ENCODE measurements at regions not wholly inside any gene's neighbourhood (a gene's known extent, or its start where the extent isn't known, plus 50 kb on each side); places are given as distances from the start of the nearest gene placed in this dataset.

DNA sequence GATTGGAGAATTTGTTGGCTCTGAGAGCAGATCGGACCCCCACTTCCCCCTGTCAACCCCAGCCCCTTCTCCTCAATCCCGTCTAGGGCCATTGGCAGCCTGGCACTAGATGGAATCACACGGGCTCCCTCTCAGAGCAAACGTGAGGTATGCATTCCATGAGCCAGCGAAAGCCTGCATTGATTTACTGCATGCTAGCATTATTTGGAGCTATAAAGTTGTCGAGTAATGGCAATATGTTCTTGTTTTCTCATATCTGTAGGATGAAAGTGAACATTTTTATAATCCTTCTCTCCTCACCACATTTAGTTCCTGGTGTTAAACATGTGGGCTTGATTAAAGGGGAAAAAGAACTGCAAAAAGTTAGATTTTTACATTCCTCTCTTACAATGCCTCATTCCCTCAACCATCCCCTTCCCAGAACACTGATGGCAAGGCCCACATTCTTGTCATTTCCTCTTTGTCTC is 159.2 kb downstream of the SPRY1 start:
- no peak overlapping the region for H3K4me3 ChIP-seq (ENCODE audit: low read depth, low read length)
- DNase-seq (ENCODE audit: low read depth), result no peak
- TF ChIP-seq, protein P1, sequence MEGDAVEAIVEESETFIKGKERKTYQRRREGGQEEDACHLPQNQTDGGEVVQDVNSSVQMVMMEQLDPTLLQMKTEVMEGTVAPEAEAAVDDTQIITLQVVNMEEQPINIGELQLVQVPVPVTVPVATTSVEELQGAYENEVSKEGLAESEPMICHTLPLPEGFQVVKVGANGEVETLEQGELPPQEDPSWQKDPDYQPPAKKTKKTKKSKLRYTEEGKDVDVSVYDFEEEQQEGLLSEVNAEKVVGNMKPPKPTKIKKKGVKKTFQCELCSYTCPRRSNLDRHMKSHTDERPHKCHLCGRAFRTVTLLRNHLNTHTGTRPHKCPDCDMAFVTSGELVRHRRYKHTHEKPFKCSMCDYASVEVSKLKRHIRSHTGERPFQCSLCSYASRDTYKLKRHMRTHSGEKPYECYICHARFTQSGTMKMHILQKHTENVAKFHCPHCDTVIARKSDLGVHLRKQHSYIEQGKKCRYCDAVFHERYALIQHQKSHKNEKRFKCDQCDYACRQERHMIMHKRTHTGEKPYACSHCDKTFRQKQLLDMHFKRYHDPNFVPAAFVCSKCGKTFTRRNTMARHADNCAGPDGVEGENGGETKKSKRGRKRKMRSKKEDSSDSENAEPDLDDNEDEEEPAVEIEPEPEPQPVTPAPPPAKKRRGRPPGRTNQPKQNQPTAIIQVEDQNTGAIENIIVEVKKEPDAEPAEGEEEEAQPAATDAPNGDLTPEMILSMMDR (IDR thresholded peaks at IDR 0.05; ENCODE audit: insufficient read depth, low read depth, low read length, missing control alignments), result no peak

DNA sequence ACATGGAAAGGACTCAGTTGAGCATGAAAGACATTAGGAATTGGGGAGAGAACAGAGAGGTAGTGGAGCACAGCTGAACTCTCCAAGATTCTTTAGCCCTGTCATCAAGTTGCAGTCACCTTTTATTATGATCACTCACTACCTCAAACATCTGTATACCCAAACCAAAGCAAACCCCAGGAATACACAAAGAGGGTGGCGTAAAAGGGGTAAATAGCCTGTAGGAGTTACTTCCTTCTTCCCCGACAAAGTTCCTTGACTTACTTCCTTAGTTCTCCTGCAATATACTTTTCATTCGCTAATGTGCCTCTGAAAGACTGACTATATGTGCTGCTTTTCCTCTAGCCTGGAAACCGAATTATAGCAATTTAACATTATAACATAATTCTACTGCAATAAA is 159.9 kb downstream of the SPRY1 start:
- no peak overlapping the region for H3K4me3 ChIP-seq (ENCODE audit: low read depth, low read length)
- DNase-seq (ENCODE audit: low read depth), result no peak
- TF ChIP-seq, protein P1 (IDR thresholded peaks at IDR 0.05; ENCODE audit: insufficient read depth, low read depth, low read length, missing control alignments), result no peak

DNA sequence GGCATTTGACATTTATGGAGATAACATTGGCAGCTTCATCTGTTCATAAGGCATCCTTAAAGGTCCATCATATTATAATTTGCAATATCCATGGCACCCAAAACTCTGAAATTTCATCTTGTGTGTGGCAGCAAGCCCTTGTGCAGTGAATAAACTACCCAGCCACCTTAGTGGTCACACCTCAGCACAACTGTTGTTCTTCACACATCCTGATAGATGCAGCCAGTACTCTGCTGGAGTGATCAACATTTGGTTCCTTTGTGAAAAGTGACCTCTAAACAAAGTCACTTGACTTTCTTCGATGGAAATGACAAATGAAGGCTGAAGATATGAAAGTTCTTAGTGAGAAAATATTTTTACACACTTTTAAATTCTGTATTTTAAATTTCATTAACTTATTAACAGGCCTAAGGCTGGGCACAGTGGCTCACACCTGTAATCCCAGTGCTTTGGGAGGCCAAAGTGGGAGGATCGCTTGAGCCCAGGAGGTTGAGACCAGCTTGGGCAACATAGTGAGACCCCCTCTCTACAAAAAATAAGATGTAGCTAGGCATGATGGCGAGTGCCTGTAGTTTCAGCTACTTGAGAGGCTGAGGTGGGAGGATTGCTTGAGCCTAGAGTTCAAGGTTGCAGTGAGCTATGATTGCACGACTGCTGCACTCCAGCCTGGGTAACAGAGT is 161.4 kb downstream of the SPRY1 start:
- no peak for DNase-seq (ENCODE audit: low read depth)
- no peak overlapping the region for H3K4me3 ChIP-seq (ENCODE audit: low read depth, low read length)
- TF ChIP-seq, protein P1 (IDR thresholded peaks at IDR 0.05; ENCODE audit: insufficient read depth, low read depth, low read length, missing control alignments), result no peak

DNA sequence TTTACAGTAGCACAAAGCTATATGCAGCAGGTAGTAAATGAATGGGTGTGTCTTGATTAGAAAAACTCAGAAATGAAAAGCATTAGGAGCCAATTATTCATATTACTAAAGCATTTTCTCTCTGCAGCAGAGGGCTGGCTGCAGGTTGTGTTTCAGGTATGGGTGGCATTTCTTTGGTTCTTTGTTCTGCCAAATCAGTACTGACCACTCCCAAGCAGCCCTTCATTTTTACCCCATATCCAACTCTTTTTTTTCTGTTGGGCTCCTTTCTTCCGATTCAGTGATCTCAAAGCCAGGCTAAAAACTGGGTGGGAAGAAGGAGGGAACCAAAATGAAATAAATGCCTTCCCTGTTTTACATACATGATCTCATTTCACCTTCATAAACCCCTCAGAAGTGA is 162.3 kb downstream of the SPRY1 start:
- TF ChIP-seq, protein P1 (IDR thresholded peaks at IDR 0.05; ENCODE audit: insufficient read depth, low read depth, low read length, missing control alignments), result no peak
- H3K4me3 ChIP-seq (ENCODE audit: low read depth, low read length), result no peak overlapping the region
- no peak for DNase-seq (ENCODE audit: low read depth)

DNA sequence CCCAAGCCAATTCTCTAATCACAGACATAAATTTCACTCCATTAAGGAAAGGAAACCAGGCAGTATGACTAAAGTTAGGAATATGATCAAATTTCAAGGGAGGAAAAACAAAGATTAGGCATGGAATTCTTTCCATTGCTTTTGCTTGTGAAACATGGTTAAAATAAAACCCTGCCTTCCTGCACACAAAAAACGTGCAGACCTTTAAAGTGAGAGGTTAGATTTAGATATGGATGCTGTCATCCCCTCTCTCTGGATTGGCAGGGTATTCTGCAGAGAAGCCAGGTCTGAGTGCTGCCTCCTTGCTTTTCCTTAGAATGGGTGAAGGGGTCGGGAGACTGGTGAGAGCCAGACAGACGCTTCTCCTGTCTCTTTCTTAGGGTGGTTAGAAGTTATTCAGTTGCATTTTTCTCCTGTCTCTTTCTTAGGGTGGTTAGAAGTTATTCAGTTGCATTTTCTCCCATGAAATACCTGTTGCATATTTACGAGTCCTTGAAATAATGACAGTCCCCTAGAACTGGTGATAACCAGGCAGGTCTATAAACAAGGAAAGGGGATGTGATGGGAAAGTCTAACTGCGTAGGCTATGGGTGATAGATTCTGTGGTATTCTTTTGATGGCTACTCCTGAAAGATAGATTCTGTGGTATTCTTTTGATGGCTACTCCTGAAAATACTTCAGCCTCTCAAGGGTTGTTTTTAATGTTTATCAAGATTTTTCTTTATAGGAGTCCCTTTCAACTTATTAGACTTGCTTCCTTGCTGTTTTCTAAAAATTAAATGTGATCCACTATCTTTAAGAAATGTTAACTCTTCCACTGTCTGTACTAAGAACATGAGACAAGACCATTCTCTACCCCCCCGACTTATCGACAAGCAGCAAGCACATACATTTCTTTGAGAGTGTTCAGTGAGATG is 163.6 kb downstream of the SPRY1 start:
- no peak for DNase-seq (ENCODE audit: low read depth)
- TF ChIP-seq, protein P1 (IDR thresholded peaks at IDR 0.05; ENCODE audit: insufficient read depth, low read depth, low read length, missing control alignments), result no peak
- no peak overlapping the region for H3K4me3 ChIP-seq (ENCODE audit: low read depth, low read length)

DNA sequence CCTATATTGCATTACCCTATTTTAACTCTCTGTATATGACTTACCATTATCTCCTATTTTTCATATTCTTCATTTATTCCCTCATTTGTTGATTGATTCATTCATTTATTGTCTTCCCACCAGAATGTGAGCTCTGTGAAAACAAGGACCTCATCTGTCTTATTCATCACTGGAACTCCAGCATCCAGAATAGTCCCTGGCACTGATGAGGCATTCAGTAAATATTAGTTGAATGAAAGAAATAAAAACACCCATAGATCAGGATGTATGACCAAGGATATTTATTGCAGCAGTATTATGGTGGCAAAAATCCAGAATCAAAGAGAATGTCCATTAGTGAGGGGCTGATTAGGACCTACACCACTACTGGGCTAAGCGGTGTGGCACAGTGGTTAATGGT is 164.9 kb downstream of the SPRY1 start:
- DNase-seq (ENCODE audit: low read depth), result no peak
- H3K4me3 ChIP-seq (ENCODE audit: low read depth, low read length), result no peak overlapping the region
- TF ChIP-seq, protein P1 (IDR thresholded peaks at IDR 0.05; ENCODE audit: insufficient read depth, low read depth, low read length, missing control alignments), result no peak

Data from GM12865 (cell line).